ENCODE measurements at regions not wholly inside any gene's neighbourhood (a gene's known extent, or its start where the extent isn't known, plus 50 kb on each side); places are given as distances from the start of the nearest gene placed in this dataset.

DNA sequence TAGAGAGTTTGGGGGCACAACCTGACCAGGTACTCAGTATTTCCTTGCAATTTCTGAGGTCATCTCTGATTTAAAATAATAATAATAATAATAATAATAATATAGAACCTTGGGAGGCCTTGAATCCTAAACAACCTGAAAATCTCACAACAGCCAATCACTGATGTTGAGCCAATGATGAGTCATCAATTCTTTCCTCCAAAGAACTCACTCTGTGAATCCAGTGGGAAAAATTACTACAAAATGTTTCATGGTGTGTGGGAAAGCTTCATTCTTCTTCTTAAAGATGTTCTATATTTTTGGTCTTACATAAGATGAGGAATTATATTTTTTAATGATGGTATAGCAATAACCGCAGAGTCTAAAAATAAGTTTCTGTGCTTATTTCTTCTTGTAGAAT is 594.6 kb downstream of the EFNB2 start:
- TF ChIP-seq POLR2AphosphoS5 (IDR thresholded peaks at IDR 0.05; ENCODE audit: low read depth, low read length) (no peak), YY1 (IDR thresholded peaks at IDR 0.05; ENCODE audit: extremely low read depth, insufficient replicate concordance, low read depth, low read length) (no peak), SP1 (IDR thresholded peaks at IDR 0.05; ENCODE audit: low read depth) (no peak), ZFX (IDR thresholded peaks at IDR 0.05) (no peak), JUND (IDR thresholded peaks at IDR 0.05) (no peak), EZH2phosphoT487 (IDR thresholded peaks at IDR 0.05; ENCODE audit: borderline replicate concordance) (no peak), POLR2A (IDR thresholded peaks at IDR 0.05; ENCODE audit: borderline replicate concordance, extremely low read depth, insufficient read depth, insufficient read length) (no peak), EZH2 (IDR thresholded peaks at IDR 0.05) (no peak), EGR1 (IDR thresholded peaks at IDR 0.05; ENCODE audit: low read depth) (no peak), TCF7L2 (IDR thresholded peaks at IDR 0.05; ENCODE audit: borderline replicate concordance, extremely low read depth, insufficient read depth, insufficient read length) (no peak)
- TF ChIP-seq, protein P1, sequence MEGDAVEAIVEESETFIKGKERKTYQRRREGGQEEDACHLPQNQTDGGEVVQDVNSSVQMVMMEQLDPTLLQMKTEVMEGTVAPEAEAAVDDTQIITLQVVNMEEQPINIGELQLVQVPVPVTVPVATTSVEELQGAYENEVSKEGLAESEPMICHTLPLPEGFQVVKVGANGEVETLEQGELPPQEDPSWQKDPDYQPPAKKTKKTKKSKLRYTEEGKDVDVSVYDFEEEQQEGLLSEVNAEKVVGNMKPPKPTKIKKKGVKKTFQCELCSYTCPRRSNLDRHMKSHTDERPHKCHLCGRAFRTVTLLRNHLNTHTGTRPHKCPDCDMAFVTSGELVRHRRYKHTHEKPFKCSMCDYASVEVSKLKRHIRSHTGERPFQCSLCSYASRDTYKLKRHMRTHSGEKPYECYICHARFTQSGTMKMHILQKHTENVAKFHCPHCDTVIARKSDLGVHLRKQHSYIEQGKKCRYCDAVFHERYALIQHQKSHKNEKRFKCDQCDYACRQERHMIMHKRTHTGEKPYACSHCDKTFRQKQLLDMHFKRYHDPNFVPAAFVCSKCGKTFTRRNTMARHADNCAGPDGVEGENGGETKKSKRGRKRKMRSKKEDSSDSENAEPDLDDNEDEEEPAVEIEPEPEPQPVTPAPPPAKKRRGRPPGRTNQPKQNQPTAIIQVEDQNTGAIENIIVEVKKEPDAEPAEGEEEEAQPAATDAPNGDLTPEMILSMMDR (IDR thresholded peaks at IDR 0.05 in 2 of 3, conservative IDR thresholded peaks at IDR 0.05 in 1 of 3; ENCODE audit: borderline replicate concordance in 1 of 3, insufficient read depth in 1 of 3, low read depth in 2 of 3, low read length in 2 of 3): no peak
- TF ChIP-seq, protein P2, sequence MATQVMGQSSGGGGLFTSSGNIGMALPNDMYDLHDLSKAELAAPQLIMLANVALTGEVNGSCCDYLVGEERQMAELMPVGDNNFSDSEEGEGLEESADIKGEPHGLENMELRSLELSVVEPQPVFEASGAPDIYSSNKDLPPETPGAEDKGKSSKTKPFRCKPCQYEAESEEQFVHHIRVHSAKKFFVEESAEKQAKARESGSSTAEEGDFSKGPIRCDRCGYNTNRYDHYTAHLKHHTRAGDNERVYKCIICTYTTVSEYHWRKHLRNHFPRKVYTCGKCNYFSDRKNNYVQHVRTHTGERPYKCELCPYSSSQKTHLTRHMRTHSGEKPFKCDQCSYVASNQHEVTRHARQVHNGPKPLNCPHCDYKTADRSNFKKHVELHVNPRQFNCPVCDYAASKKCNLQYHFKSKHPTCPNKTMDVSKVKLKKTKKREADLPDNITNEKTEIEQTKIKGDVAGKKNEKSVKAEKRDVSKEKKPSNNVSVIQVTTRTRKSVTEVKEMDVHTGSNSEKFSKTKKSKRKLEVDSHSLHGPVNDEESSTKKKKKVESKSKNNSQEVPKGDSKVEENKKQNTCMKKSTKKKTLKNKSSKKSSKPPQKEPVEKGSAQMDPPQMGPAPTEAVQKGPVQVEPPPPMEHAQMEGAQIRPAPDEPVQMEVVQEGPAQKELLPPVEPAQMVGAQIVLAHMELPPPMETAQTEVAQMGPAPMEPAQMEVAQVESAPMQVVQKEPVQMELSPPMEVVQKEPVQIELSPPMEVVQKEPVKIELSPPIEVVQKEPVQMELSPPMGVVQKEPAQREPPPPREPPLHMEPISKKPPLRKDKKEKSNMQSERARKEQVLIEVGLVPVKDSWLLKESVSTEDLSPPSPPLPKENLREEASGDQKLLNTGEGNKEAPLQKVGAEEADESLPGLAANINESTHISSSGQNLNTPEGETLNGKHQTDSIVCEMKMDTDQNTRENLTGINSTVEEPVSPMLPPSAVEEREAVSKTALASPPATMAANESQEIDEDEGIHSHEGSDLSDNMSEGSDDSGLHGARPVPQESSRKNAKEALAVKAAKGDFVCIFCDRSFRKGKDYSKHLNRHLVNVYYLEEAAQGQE (IDR thresholded peaks at IDR 0.05; ENCODE audit: low read depth): no peak

Measured in HCT116 (cell line).